Smooth muscle cell (in vitro differentiated cells): ENCODE measurements at regions not wholly inside any gene's neighbourhood (a gene's known extent, or its start where the extent isn't known, plus 50 kb on each side); places are given as distances from the start of the nearest gene placed in this dataset.
A peak's percentile ranks its signal among the peaks of the same experiment; 100 is the strongest.

Experiments used
- DNase-seq: peaks from one replicate; lab custom pipeline; 2025; ENCODE audit not compliant: unreplicated experiment; lab: John Stamatoyannopoulos, UW
- H2AFZ ChIP-seq: fragments of 200-600 bp; sonication (generic); 2 replicates; pipeline ENCODE4 v1.6.0; 2016; ENCODE audit warnings: antibody characterized with exemption, low read depth, mild to moderate bottlenecking
- H3F3A ChIP-seq: fragments of 200-600 bp; sonication (generic); 2 replicates; pipeline ENCODE4 v1.6.0; 2017; ENCODE audit warnings: antibody characterized with exemption, low read depth
- H3K27ac ChIP-seq: fragments of 200-600 bp; sonication (generic); 2 replicates; pipeline ENCODE4 v1.5.1; 2016; ENCODE audit warnings: low read depth, mild to moderate bottlenecking
- H3K27me3 ChIP-seq: fragments of 200-600 bp; sonication (generic); 2 replicates; pipeline ENCODE4 v1.6.1; 2016; ENCODE audit warnings: low read depth, mild to moderate bottlenecking
- H3K36me3 ChIP-seq: fragments of 200-600 bp; sonication (generic); 2 replicates; pipeline ENCODE4 v1.5.1; 2016; ENCODE audit warnings: low read depth
- H3K4me1 ChIP-seq: fragments of 200-600 bp; sonication (generic); 2 replicates; pipeline ENCODE4 v1.5.1; 2016; ENCODE audit warnings: low read depth
- H3K4me2 ChIP-seq: fragments of 200-600 bp; sonication (generic); 2 replicates; pipeline ENCODE4 v1.6.0; 2016; ENCODE audit warnings: mild to moderate bottlenecking
- H3K4me3 ChIP-seq: fragments of 200-600 bp; sonication (generic); 2 replicates; pipeline ENCODE4 v1.5.1; 2016; ENCODE audit warnings: mild to moderate bottlenecking
- H3K79me2 ChIP-seq: fragments of 200-600 bp; sonication (generic); 2 replicates; pipeline ENCODE4 v1.6.0; 2016; ENCODE audit warnings: low read depth, mild to moderate bottlenecking
- H3K9ac ChIP-seq: fragments of 200-600 bp; sonication (generic); 2 replicates; pipeline ENCODE4 v1.6.0; 2016; ENCODE audit warnings: low read depth
- H3K9me3 ChIP-seq: fragments of 200-600 bp; sonication (generic); replicated peaks from 2 replicates; pipeline ENCODE4 v1.5.1; 2016; ENCODE audit warnings: low read depth
- H4K20me1 ChIP-seq: fragments of 200-600 bp; sonication (generic); 2 replicates; pipeline ENCODE4 v1.6.0; 2016; ENCODE audit warnings: low read depth
- WGBS: methylation state at CpG from one replicate; pipeline ENCODE4 v1.1.7; 2016; ENCODE audit warnings: low lambda C conversion rate; 5-methylcytosine and 5-hydroxymethylcytosine counted together
- TF ChIP-seq, protein P1 (sequence below): fragments of 200-600 bp; sonication (generic); IDR thresholded peaks from 2 replicates; pipeline ENCODE4 v1.5.1; 2017; ENCODE audit warnings: borderline replicate concordance, mild to moderate bottlenecking, antibody characterized with exemption; ENCODE audit not compliant: insufficient read depth, poor library complexity, severe bottlenecking

DNA sequence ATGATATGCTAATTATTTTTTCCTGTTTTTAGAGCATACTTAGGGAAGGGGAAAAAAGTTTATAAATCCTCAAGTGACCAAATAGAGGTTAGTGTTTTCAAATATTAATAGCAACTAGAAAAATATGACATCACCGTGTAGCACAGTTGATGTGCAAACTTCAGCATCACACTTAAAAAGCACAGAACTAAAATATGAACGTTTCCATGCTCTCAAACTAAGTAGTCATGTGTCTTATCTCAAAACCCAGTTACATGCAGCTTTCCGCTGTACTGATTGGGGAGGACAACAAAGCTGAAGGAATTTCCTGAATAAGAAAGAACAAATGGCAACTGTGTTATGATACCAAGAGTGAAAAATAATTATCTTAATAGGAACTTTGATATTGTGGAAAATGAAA is 903.7 kb downstream of the ADGRL2 start:
- Histone ChIP-seq H3K4me3 (no peak overlapping the region), H3K4me1 (no peaks in the 10 kb centered on the region), H3K36me3 (no peaks in the 10 kb centered on the region), H3F3A (no peaks in the 10 kb centered on the region), H3K27ac (no peak overlapping the region), H3K27me3 (no peaks in the 10 kb centered on the region), H2AFZ (peak overlapping the region; percentile 18), H4K20me1 (no peaks in the 10 kb centered on the region), H3K9me3 (no peaks in the 10 kb centered on the region), H3K9ac (no peak overlapping the region), H3K4me2 (no peak overlapping the region), H3K79me2 (no peaks in the 10 kb centered on the region)
- 61% methylated on average over 3 of the region's 3 CpGs for WGBS
- TF ChIP-seq, protein P1, sequence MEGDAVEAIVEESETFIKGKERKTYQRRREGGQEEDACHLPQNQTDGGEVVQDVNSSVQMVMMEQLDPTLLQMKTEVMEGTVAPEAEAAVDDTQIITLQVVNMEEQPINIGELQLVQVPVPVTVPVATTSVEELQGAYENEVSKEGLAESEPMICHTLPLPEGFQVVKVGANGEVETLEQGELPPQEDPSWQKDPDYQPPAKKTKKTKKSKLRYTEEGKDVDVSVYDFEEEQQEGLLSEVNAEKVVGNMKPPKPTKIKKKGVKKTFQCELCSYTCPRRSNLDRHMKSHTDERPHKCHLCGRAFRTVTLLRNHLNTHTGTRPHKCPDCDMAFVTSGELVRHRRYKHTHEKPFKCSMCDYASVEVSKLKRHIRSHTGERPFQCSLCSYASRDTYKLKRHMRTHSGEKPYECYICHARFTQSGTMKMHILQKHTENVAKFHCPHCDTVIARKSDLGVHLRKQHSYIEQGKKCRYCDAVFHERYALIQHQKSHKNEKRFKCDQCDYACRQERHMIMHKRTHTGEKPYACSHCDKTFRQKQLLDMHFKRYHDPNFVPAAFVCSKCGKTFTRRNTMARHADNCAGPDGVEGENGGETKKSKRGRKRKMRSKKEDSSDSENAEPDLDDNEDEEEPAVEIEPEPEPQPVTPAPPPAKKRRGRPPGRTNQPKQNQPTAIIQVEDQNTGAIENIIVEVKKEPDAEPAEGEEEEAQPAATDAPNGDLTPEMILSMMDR = no peak
- DNase-seq = no peak

DNA sequence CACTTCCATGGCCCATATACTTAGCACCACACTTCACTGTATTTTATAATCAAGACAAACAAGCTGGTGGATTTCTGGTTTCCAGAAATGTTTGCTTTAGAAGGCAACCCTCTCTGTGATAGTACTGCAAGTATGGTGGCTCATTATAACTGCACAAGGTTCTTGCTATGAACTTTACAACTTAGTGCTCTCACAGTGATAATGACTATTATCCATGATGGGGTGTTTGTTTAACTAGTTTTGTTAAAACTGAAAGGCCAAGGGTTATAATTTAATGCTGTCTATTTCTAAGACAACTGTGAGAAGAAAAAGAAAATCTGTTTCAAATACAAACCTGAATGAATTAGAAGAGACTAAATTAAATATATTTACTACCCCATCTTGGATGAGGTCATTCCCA is 903.2 kb downstream of the ADGRL2 start:
- TF ChIP-seq, protein P1 = no peak
- Histone ChIP-seq H3K9me3 (no peaks in the 10 kb centered on the region), H3K4me2 (no peak overlapping the region), H3K27me3 (no peaks in the 10 kb centered on the region), H3K4me1 (no peaks in the 10 kb centered on the region), H3K36me3 (no peaks in the 10 kb centered on the region), H4K20me1 (no peaks in the 10 kb centered on the region), H3K79me2 (no peaks in the 10 kb centered on the region), H3F3A (no peaks in the 10 kb centered on the region), H3K4me3 (no peak overlapping the region), H3K9ac (no peak overlapping the region), H3K27ac (no peak overlapping the region), H2AFZ (peak overlapping the region; percentile 18)
- DNase-seq = no peak

DNA sequence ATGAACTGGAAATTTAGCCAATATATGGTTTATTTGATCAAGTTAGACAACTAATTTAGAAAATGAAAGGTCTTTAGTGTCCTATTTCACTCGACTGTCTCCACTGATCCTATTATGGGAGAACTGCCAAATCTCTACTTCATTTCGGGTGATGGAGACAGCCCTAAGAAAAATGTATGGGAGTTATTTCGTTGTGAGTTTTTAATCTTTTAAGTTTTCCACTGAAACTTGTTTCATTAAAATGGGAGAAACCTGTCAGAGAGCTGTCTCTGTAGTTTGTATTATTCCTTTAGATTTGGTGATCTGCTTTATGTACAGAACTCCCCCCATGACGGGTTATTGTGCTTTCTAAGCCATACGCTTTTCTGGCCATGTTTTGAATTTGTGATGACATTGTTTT is 899.7 kb downstream of the ADGRL2 start:
- no peaks in the 10 kb centered on the region for H3F3A ChIP-seq
- WGBS = 85% methylated on average over 5 of the region's 5 CpGs
- no peaks in the 10 kb centered on the region for H3K79me2 ChIP-seq
- TF ChIP-seq, protein P1 = no peak
- no peaks in the 10 kb centered on the region for H4K20me1 ChIP-seq
- no peak overlapping the region for H3K4me2 ChIP-seq
- H3K27ac ChIP-seq = no peak overlapping the region
- H3K9ac ChIP-seq = no peak overlapping the region
- no peaks in the 10 kb centered on the region for H3K9me3 ChIP-seq
- H3K27me3 ChIP-seq = no peaks in the 10 kb centered on the region
- DNase-seq = no peak
- no peaks in the 10 kb centered on the region for H3K36me3 ChIP-seq
- no peak overlapping the region for H2AFZ ChIP-seq
- H3K4me1 ChIP-seq = no peaks in the 10 kb centered on the region
- H3K4me3 ChIP-seq = no peak overlapping the region

DNA sequence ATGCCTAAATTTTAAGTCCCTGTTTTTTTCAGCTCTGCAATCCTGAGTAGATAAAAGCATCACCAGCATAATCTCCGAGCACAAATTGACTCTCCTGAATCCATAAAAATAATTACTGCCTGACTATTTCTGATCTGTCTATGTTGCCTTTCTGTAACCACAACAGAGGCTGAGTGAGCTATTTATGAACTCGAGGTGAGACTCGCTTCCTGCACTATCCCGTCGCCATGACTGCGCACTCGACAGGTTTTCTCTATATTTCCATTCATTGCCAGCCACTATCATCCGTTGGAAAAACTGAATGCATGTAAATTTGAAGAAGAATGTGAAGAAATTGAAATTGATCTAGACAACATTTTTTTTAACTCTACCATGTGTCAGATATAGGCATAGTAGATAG is 897.2 kb downstream of the ADGRL2 start:
- Histone ChIP-seq H2AFZ (no peak overlapping the region), H3K4me3 (no peak overlapping the region)
- 94% methylated on average over 8 of the region's 8 CpGs for WGBS

More for the DNA sequence above, 897.2 kb downstream of the ADGRL2 start:
- no peak overlapping the region for H3K9ac ChIP-seq
- no peaks in the 10 kb centered on the region for H4K20me1 ChIP-seq
- no peak overlapping the region for H3K4me2 ChIP-seq
- no peaks in the 10 kb centered on the region for H3K9me3 ChIP-seq
- H3K27ac ChIP-seq = no peak overlapping the region
- H3K79me2 ChIP-seq = no peaks in the 10 kb centered on the region
- no peaks in the 10 kb centered on the region for H3K27me3 ChIP-seq
- TF ChIP-seq, protein P1 = no peak
- H3K36me3 ChIP-seq = no peaks in the 10 kb centered on the region
- no peaks in the 10 kb centered on the region for H3K4me1 ChIP-seq
- DNase-seq = no peak
- no peaks in the 10 kb centered on the region for H3F3A ChIP-seq
